Right renal pelvis (tissue), 4 donors: ENCODE measurements at regions not wholly inside any gene's neighbourhood (a gene's known extent, or its start where the extent isn't known, plus 50 kb on each side); places are given as distances from the start of the nearest gene placed in this dataset.
"Not testable (repeated sequence)": the region's sequence is repeated elsewhere in the genome, so short reads cannot be mapped to it uniquely, and the experiment has no call there.

ENCODE experiments used
- DNase-seq, 4 donors: peaks; one replicate each; pipeline ENCODE4 v3.0.0-alpha.2; 2013; ENCODE audit warnings: low read depth in 4 of 4, low spot score in 3 of 4, missing footprints in 1 of 4

DNA sequence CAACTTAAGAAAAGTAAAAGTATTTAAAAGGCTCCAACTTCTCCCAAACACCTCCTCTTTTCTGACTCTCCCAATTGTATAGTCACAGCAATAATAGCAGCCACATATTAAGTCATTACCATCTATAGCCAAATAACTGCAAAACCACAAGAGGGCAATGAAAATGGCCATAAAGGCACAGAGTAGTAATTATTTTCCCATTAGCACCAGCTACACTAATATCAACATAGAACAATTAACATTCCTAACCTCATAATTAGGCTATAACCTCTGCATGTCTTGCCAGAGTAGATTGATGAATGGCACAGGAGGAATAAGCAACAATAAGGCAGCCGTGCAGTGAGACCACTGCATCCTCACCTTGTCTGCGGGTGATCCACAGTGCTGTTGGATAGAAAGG, 226.4 kb upstream of the SERP2 start:
- DNase-seq = no peak

DNA sequence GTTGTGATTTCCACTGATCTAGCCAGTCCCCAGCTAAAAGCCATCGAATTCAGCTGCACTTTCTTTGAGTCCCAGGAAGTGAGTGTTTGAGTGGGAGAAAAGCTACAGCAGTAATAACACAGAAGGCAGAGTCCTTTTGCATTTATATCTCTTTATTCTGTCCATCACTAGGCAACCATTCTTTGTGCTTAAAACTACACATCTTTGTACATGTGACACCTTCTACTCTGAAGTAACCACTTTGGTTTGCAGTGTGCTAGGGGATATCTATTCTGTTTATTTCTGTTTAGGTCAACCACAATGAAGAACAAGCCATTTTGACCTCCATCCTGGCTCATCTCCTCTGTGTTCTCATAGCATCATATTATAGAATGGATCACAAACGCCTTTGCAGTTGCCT, 226.0 kb upstream of the SERP2 start:
- DNase-seq = no peak

DNA sequence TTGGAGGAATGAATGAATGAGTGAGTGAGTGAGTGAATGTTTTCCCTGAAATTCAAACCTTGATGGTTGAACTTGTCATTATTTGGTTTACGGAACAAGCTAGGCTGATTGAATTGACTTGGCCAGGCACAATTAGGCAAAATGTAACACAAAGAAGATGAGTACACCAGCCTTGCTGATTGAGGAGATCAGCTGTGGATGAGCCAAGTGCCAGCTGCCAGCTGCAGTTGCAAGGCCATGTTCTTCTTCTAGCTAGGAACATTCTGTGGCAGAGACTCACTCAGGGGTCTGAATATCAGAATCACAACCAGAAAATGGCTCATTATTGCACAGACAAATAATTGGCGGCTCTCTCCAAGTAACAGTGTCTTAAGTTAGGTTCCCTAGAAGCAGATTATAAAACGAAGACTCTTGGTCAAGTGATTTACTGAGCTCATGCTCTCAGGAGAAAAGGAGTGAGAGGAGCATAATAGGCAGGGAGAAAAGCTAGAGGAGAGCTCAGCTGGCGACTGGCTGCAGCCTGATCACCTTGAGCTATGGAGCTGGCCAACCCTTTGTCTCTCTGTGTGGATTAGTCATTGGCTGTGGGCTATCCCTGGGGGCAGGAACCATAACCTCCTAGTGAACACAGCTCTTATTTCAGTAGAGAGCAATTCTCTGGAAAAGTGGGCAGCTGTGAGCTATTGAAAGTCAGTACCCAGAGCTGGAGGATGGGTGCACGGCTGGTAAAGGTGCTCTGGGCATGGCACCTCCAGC, 225.3 kb upstream of the SERP2 start:
- no peak for DNase-seq

DNA sequence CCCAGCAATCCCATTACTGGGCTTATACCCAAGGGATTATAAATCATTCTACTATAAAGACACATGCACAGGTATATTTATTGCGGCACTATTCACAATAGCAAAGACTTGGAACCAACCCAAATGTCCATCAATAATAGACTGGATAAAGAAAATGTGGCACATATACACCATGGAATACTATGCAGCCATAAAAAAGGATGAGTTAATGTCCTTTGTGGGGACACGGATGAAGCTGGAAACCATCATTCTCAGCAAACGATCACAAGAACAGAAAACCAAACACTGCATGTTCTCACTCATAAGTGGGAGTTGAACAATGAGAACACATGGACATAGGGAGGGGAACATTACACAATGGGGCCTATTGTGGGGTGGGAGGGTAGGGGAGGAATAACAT, 224.4 kb upstream of the SERP2 start:
- DNase-seq = not testable (repeated sequence)

DNA sequence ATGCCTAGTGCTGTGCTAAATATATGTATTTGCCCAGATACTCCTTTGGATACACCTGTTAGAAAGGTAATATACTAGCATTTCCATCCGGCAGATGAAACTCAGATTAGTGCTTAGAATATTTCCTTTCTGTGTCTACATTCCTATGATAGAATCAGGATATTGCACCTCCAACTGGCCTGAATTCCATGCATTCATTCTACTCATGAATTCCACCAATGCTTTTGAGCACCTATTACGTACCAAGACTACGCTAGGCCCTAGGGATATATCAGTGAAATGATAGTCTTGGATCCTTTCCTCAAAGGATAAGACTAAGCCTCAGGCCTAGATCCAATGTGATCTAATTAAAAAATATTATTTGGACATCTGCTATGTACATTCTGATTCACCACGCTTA, 223.8 kb upstream of the SERP2 start:
- DNase-seq = no peak

DNA sequence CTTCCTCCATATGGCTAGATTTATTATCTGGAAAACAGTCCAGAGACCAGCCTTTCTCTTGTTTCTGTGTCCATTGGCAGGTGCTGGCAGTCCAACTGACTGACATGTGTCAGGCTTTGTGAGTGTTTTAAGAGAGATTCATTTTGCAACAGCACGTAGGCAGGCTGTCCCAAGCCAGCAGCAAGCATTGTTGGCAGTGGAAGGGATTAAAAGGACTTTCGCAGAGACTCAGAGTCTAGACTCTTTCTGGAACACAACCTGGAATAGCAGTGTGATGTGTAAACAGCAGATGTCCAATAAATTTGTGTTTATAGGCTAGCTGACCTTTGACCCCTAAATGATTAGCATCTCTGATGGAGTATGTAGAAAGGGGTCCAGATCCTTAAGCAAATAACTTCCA, 222.2 kb upstream of the SERP2 start:
- no peak for DNase-seq

DNA sequence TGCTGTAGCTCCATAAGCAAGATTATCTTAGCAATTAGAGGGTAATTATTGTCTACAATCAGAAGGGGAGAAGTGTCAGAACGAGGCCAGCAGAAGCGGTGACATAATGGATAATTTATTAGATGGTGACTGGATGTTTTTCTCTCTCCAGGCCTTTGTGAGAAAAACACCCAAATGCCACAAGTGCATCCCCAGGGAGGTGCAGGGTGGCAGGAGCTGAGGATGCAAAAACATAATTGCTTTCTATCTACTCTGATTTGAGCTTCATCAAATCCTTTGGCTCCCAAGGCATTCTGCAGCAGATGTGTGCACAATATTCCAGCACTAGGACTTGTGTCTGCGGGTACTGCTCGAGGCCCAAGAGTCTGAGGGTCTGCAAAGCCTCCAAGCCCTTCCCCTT, 220.1 kb upstream of the SERP2 start:
- no peak for DNase-seq

DNA sequence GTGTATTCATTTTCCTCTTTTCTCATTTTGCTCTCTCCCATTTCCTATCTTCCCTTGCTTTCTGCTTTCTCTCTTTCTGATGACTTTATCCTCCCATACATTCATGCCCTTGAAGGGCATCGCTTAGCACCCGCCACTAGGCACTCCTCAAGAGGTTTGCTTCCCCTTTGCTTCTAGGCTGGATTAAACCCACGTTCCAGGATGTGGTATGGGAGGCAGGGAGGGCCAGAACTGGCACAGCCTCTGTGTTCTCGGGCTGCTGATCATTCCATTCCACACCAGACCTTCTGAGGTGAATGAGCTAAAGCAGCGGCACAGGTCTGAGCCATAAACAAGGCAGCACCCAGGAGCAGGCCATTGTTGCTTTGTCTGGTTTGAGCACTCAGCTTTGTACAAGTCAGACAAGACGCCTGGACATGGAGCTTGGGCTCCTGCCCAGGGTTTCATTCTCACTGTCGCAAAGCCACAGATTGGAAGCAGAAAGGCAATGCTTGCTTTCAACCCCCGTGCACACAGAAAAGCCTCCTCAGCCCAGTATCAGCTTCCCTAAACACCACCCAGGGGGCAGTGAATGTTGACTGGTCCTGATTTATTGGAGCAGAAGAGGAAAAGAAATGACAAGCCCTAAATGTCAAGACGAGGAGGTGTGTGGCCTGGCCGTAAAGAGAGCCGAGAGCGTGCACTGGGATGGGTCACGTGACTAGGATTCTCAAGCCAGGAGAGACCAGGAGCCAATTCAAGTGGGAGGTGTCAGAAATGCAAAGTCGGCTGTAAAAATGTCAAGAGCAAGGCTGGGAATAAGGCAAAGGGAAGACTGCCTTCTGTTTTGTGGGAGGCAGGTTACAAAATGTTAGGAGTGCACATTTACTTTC, 218.0 kb upstream of the SERP2 start:
- DNase-seq = peak; percentile 68 to 84 (median 78)

DNA sequence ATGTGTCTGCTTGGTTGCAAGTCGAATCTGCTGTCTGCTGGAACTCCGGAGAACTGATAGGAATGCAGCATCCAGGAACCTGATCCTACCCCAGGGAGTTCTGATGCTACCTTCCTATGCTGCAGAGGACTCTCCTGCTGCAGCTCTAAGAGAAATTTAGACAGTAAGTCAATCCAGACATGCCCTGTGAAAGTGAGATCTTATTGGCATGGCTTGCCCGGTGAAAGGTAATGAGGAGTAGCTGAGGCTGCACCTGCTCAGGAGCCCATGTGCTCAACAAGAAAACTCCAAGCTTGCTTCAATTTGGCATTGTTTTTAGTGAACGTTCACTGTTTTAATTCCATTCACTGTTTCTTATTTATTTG, 217.3 kb upstream of the SERP2 start:
- DNase-seq = no peak

DNA sequence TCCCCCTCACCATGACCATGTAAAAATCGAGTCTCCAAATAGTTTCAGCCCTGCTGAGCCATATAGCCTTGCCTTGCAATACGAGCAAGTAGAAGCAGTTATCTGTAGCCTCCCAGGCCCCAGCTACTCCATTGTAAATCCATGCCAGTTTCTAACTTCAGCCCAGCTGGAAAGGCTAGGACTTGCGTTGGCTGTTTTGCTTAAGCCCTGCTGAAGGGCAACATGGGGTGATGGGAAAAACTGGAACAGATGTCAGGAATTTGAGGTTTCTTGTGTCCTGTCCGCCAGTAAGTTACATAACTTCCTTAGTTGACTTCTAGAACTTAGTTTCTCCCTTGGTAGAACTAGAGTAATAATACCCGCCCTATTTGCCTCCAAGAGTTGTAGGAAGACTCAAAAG, 216.0 kb upstream of the SERP2 start:
- no peak for DNase-seq

DNA sequence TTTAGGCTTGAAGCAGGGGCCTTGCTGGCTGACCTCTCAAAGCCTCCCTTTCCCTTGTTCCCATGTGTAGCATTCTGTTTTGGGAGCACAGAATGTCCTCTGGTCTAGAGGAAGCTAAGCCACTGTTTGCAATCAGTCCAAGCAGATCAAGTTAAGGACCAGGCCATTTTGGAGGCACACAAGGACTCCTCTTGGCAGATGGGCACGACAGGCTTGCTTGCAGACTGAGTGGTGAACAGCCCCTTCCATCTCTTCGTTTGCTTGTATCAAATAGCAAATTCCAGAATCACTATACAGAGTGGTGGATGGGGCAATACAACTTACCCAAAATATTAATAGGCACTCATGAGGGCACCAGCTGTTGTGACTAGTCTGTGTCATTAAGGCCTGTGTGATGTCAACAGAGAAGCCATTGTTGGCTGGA, 215.5 kb upstream of the SERP2 start:
- DNase-seq = no peak

DNA sequence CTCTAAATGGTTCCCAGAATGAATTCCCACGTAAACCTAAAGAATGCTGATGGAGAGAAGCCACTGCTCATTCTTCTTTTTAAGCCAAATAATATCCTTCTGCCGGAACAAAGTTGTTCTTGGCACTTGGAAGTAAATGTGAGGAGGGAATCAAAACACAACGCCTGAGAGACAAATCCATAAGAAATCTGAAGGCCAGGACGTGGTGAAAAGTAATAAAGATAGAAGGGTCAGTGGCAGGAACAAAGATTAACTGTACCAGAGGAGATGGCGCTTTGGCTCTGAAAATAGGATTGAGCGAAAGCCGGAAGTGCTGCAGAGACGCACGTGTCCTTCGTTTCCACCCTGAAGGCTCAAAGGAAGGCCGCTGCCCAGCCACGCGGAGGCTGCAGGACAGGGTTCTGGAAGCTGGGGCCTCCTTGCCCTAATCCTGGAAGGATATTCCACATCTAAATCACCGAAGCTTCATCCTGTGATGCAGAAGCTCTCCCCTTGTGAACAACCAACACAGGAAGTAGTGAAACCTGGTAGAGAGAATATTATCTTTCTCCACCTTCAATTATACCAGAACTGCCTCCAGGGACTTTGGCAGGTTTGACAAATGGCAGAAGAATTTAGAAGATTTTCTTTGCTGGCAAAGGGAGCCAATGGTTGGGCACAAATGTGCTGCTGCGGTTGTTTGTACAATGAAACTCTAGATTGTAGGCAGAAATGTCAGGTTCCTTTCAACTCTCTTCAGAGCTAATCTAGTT, 214.6 kb upstream of the SERP2 start:
- DNase-seq = no peak

DNA sequence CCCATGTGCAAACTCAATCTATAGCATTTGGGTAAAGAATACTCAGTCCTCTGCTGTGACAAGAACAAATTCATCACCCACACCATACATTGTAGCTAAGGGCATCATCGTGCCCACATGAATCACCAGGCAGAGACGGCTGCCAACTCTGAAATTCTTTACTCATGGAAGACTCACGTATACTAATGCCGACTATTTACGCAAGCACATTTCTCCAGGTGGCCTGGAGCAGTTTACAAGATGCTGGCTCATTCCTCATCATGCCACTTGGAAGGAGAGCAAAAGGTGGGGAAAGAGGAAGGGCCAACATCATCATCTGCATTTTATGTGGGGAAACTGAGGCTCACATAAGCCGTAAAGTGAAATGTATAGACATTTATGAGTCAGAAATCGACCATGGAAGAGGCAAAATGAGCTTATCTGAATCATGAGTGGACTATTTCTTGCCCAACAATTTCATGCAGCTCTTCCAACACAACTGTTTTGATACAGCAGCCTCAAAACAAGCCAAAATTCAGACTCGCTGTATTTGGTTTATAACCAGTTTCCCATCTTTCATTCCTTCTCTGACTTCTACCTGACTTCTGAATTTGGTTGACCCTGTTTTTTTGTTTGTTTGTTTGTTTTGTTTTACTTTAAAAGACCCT, 213.9 kb upstream of the SERP2 start:
- no peak for DNase-seq

DNA sequence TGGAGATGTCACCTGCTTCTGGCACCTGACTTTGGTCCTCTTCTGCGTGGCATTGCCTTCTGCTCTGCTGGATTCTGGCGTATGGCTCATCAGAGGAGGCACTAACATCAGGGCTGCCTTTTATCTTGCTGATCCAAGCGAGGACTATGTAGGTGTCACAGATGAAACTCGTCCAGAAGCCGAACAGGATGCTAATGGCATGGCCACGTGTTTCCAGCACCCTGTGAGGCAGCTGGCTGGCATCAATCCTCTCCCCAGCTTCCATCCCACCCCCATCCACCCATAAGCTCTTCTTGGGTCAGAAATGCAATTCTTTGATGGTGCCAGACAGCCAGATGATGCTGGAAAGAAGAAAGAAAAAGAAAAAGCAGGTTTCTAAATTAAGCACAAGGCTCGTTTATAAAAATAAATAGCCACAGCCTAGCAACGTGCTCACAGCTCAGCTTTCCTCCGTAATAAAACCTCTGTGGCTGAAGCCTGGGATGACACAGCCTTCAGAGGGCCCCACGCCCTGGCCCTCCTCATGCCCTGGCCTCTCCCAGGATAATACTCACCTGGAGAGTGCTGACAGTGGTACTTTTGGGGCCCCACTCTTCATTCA, 212.9 kb upstream of the SERP2 start:
- DNase-seq = no peak

DNA sequence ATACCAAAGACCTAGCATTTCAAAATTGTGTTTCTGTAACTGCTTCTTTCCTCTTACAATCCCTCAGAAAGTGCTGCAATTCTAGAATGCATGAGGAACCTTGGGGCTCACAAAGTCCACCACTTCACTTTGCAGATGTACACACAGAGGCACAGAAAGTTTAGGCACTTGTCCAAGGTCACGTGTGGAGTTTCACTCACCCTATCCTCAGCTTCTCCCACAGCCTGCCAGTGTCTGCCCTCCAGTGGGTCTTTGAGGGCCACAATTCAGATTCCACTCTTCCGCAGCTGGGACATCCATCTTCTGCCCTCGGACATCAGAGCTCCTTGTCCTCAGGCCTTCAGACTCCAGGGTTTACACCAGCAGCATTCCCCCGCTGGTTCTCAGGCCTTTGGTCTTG, 210.5 kb upstream of the SERP2 start:
- no peak for DNase-seq

DNA sequence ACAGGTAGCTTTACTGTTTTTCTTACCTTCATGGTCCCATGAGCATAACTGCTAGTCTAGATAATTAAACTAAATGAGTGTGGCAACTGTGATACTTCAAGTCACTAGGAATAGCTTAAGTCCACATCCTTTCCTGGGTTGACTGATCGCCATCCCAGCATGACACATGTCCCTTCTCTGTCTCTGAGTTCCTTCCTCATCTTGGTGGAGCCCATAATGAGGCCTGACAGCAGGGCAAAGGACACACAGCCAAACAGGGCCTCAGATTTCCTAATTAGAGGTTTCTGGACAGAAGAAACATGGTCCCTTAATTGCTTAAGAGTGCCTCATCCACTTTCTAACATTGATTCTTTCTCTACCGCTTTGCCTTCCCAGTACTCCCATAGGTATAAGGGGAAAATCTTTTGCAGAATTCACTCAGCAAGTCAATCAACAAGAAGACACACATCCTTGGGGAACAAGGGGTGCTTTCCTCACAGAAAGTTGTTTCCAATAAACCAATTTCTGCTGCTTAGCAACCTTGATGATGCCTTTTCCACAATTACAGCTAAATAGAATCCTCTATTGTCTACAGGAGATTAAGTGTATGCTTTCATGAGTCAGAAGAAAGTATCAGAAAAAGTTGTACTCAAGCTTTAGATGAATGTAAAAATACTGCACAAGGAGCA, 208.3 kb upstream of the SERP2 start:
- DNase-seq = no peak

DNA sequence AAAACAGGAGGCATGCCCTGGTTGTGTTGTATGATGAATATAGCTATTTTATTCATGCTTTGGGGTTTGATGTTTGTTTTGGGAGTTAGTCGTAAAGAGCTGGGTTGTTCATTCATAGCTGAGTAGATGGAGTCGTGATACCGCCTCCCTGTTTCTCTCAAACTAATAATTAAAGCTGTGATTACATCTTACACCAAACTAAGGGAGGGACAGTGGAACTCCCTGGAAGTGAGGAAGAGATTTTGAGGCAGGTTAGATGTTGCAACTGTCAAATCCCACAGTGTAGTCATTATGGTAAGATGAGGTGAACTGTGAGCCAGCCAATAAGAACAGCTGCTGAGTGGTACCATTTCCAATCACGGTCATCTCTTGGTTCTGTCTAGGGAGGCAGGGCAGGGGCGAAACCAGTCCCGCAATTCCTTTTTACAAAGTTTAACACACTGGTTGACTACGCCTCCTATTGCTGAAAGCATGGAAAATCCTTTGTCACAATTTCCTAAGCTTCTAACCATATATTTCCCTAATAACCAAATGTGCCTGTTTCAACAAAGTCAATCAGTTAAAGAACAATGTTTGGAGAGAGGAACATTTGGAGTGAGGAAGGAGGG, 207.6 kb upstream of the SERP2 start:
- no peak for DNase-seq

DNA sequence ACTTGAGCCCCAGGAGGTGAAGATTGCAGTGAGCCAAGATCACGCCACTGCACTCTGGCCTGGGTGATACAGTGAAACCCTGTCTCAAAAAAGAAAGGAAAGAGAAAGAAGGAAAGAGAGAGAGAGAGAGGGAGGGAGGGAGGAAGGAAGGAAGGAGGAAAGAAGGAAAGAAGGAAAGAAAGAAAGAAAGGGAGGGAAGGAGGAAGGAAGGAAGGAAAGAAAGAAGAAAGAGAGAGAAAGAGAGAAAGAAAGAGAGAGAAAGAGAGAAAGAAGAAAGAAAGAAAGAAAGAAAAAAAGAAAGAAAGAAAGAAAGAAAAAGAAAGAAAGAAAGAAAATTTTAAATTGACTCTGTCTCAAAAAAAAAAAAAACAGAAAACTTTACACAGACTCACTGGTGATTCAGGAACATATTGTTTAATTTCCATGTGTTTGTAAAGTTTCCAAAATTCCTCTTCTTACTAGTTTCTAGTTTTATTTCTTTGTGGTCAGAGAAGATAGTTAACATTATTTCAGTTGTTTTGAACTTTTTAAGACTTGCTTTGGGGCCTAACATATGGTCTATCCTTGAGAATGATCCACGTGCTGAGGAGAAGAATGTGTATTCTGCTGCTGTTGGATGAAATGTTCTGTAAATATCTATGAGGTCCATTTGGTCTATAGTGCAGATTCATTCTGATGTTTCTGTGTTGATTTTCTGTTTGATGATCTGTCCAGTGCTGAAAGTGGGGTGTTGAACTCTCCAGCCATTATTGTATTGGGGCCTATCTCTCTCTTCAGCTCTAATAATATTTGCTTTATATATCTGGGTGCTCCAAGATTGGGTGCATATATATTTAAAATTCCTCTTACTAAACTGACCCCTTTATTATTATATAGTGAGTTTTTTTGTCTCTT, 204.4 kb upstream of the SERP2 start:
- DNase-seq = no peak

DNA sequence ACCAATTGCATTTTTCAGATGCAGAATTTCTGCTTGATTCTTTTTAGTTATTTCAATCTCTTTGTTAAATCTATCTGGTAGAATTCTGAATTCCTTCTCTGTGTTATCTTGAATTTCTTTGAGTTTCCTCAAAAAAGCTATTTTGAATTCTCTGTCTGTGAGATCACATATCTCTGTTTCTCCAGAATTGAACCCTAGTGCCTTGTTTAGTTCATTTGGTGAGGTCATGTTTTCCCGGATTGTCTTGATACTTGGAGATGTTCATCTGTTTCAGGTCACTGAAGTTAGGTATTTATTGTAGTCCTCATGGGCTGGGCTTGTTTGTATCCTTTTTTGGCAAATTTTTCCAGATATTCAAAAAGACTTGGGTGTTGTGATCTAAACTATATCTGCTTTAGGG, 202.9 kb upstream of the SERP2 start:
- no peak for DNase-seq
